GM18505 (cell line): ENCODE measurements at regions not wholly inside any gene's neighbourhood (a gene's known extent, or its start where the extent isn't known, plus 50 kb on each side); places are given as distances from the start of the nearest gene placed in this dataset.
"Not testable (repeated sequence)": the region's sequence is repeated elsewhere in the genome, so short reads cannot be mapped to it uniquely, and the experiment has no call there.

Source experiments
- ATAC-seq: cut with Tn5 transposase; IDR thresholded peaks from one replicate; pipeline ENCODE4 v1.9.1; 2021; ENCODE audit not compliant: unreplicated experiment
- POLR2A ChIP-seq: IDR thresholded peaks from 4 replicates; pipeline ENCODE4 v1.6.1; 2011; ENCODE audit warnings: borderline replicate concordance; ENCODE audit not compliant: insufficient read depth, insufficient read length; ENCODE audit errors: extremely low read depth

- no peak for TF ChIP-seq POLR2A
- no peak for ATAC-seq
Observed at GRCh38 chr2:122755281-122755780, 999.9 kb downstream of the TSN start.

- no peak for ATAC-seq
- TF ChIP-seq POLR2A: no peak
Observed at GRCh38 chr2:122758967-122759366, 1003.5 kb downstream of the TSN start.

DNA sequence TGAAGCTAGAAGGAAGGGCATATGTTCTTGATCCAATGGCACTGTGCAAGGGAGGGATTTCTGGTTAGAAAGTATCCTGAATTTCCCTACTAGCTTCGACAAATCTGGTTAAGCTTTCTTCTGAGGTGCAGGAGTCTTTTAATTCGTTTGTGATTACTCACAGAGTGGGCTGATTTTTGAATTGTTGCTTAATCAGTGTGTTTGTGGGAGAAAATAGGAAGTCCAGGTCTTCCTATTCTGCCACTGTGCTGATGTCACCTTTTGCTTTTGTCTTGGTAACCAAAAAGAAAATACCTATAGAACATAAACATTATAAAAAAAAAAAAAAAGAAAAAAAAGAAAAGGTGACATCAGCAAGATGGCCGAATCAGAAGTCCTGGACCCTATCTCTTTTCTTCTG lies 1008.6 kb downstream of the TSN start:
- TF ChIP-seq POLR2A: no peak

GRCh38 chr2:122780251-122780650 lies 1024.8 kb downstream of the TSN start:
- ATAC-seq: no peak
- TF ChIP-seq POLR2A: no peak

More for the DNA sequence above, 1008.6 kb downstream of the TSN start:
- no peak for ATAC-seq

DNA sequence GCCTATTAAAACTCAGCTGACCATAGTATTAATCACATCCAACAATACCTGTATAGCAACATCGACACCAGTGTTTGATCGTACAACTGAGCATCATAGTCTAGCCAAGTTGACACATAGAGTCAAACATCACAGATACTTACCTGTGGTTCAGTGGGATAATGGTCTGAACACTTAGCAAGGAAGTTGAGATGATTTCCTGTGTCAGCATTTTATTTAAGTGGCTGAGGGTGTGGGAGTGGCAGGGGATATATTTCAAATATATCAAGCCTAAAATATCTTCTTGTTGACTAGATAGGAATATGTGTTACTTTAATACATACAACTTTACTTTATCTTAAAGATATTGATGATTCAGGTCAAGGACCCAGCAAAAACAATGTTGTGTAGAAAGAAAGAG lies 1038.6 kb downstream of the TSN start:
- TF ChIP-seq POLR2A: no peak

DNA sequence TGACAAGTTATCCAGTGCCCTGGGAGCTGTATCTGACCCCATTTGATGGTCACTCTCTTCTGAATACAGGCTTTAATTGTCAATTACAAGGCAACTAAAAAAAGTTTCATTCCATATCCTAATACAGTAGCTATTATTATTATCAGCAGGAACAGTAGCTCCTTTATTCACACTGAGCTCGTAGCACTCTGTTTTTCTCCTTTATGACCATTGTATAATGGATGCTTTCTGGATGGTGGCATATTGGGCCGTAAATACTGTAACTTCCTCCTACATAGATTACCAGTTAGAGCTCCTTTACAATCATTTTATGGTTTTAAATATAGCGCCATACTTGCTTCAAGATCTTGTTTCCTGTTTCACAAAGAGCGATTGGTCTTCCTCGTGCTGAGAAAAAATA lies 1040.3 kb downstream of the TSN start:
- no peak for ATAC-seq
- TF ChIP-seq POLR2A: no peak

More for the DNA sequence above, 1038.6 kb downstream of the TSN start:
- no peak for ATAC-seq

GRCh38 chr2:122799391-122799790 lies 1043.9 kb downstream of the TSN start:
- no peak for ATAC-seq
- TF ChIP-seq POLR2A: no peak

DNA sequence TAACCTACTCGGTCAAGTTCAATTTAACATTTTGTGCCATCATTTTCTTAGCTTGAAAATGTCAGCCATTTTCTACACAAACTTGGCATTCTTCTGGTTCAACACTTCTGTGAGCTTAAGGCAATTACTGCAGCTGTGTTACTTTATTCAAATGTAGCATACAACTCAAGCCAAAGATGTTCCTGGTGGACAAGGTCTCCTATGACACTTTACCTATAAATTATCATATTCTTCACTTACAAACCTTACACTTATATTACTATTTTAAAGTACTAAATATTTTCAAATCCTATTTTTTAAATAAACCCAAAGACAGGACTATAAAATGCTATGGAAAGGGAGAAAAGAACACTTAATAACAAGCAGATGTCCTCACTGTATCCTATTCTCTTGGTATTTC lies 1045.3 kb downstream of the TSN start:
- no peak for ATAC-seq
- no peak for TF ChIP-seq POLR2A

DNA sequence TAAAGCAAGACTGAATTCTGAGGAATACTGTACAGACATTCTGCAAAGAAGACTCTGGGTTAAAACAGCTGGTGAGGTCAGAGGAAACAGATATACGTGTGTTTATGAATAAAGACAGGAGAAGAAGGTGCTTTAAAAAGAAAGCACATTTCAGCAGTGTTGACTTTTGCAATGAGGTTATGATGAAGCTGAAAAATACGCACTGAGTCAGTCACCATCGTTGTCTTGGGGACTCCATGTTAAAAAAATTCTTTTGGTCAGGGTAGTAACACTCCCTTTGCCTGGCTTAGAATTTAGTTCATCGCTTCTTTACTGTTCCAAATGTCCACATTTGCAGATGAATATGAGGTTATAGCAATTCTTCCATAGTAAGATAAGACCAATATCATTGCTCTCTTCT lies 1049.0 kb downstream of the TSN start:
- no peak for TF ChIP-seq POLR2A
- ATAC-seq: no peak

- no peak for TF ChIP-seq POLR2A
- ATAC-seq: no peak
Observed at GRCh38 chr2:122805346-122805745, 1049.9 kb downstream of the TSN start.

DNA sequence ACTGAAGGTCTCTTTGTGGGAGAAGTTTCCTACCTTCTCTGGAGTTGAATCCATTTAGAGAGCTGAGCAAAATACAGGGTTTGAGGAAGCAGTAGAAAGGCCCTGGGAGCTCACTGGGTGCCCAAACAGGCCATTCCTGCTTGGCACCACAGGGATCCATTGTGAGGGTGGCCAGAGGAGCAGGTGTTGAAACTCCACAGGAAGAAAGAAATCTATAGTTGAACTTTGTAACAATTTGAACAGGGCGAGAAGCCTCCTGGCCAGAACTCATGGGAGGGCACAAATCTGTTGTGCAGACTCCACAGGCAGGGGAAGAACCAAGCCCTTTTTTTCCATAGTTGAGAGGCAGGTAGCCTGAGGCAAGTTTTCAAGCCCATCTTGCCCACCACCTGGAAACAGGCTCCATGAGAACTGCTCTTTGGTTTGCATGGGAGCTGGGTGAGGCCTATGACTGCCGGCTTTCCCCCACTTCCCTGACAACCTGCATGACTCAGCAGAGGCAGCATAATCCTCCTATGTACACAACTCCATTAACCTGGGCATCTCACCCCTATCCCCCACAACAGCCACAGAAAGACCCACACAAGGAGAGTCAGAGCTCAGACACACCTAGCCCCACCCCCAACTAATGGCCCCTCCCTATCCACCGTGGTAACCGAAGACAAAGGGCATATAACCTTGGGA lies 1053.0 kb downstream of the TSN start:
- no peak for TF ChIP-seq POLR2A
- ATAC-seq: no peak

- not testable (repeated sequence) for ATAC-seq
Observed at GRCh38 chr2:122812214-122812613, 1056.8 kb downstream of the TSN start.

DNA sequence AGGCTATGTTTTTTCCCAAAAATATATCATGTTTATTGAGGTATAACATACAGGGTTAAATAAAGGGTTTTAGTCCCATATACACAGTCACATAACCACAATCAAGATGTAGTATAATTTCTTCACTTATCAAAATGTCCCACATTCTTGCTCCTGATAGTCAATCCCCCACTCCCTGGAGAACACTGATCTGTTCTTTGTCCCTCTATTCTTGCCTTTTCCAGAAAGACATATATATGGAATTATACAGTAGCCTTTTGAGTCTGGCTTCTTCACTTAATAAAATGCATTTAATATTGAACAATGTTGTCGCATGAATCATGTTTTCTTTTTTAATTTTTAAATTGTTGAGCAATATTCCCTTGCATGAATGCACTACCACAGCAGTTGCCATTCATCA lies 1059.7 kb downstream of the TSN start:
- ATAC-seq: no peak

DNA sequence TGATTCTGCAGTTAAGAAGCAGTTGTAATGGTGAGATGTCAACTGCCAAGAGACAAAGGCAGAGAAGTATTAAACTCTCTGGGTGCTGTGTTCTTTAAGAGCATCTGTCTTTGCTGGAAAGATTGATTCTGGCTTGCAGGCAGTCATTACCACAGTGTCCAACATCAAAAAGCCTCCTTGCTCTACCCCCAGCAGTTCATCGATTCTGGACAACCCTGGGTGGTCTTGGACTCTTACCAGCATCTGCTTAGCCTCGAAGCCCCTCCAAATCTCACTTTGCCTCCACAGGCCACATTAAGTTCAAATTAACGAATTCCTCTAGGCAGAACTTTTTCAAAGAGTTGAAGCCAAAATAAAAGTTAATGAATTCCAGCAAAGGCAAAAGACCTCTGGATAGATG lies 1061.4 kb downstream of the TSN start:
- TF ChIP-seq POLR2A: no peak
- no peak for ATAC-seq

More for the DNA sequence above, 1059.7 kb downstream of the TSN start:
- no peak for TF ChIP-seq POLR2A

- no peak for ATAC-seq
Observed at GRCh38 chr2:122822319-122822718, 1066.9 kb downstream of the TSN start.

More at GRCh38 chr2:122822319-122822718, 1066.9 kb downstream of the TSN start:
- TF ChIP-seq POLR2A: no peak
